T-helper 1 cell treated with Interleukin-12 subunit alpha and Interleukin-12 subunit beta and Interleukin-4 antibody, amounts not matched to agents 30 μg/mL and 1 μg/mL, for 36 hours (primary cell): ENCODE measurements at regions not wholly inside any gene's neighbourhood (a gene's known extent, or its start where the extent isn't known, plus 50 kb on each side); places are given as distances from the start of the nearest gene placed in this dataset.
"Not testable (repeated sequence)": the region's sequence is repeated elsewhere in the genome, so short reads cannot be mapped to it uniquely, and the experiment has no call there.

Experiments
- H3K27ac Mint-ChIP-seq: one replicate; pipeline ENCODE4 v1.8.0; 2021; ENCODE audit warnings: mild to moderate bottlenecking, mixed read lengths
- H3K27me3 Mint-ChIP-seq: one replicate; pipeline ENCODE4 v1.8.0; 2021; ENCODE audit warnings: low read depth, mixed read lengths
- H3K36me3 Mint-ChIP-seq: one replicate; pipeline ENCODE4 v1.8.0; 2021; ENCODE audit warnings: low read depth, mixed read lengths
- H3K4me1 Mint-ChIP-seq: one replicate; pipeline ENCODE4 v1.8.0; 2021; ENCODE audit warnings: low read depth, mixed read lengths
- H3K4me3 Mint-ChIP-seq: one replicate; pipeline ENCODE4 v1.8.0; 2021; ENCODE audit warnings: mild to moderate bottlenecking, moderate library complexity, mixed read lengths
- H3K9me3 Mint-ChIP-seq: one replicate; pipeline ENCODE4 v1.8.0; 2021; ENCODE audit warnings: mixed read lengths

DNA sequence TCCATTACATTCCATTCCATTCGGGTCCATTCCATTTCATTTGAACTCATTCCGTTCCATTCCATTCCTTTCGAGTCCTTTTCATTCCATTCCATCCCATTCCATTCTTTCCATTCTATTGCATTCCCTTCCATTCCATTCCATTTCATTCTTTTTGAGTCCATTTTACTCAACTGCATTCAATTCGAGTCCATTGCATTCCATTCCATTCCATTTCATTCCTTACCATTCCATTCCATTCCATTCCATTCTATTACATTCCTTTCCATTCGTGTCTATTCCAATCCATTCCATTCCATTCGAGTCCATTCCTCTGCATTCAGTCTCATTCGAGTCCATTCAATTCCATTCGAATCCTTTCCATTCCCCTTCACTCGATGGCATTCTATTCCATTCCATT lies 1128.8 kb downstream of the RPIA start:
- no peak overlapping the region for H3K4me3 Mint-ChIP-seq
- H3K27ac Mint-ChIP-seq, result no peak overlapping the region
- no peaks in the 10 kb centered on the region for H3K27me3 Mint-ChIP-seq
- no peaks in the 10 kb centered on the region for H3K9me3 Mint-ChIP-seq
- no peaks in the 10 kb centered on the region for H3K4me1 Mint-ChIP-seq
- peaks cover 33% of the 10 kb centered on the region for H3K36me3 Mint-ChIP-seq

DNA sequence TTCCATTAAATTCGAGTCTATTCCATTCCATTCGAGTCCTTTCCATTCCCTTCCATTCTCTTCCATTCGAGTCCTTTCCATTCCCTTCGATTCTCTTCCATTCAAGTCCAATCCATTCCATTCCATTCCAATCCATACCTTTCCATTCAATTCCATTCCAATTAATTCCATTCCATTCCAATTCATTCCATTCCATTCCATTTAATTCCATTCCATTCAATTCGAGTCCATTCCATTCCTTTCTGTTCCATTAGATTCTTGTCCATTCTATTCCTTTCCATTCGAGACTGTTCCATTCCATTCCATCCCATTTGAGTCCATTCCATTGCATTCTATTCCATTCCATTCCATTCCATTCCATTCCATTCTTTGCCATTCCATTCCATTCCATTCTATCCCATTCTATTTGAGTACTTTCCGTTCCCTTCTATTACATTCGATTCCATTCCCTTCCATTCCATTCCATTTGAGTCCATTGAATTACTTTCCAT lies 1130.0 kb downstream of the RPIA start:
- Mint-ChIP-seq H3K4me3 (no peak overlapping the region), H3K9me3 (no peaks in the 10 kb centered on the region), H3K36me3 (peaks cover 37% of the 10 kb centered on the region), H3K27ac (no peak overlapping the region), H3K4me1 (no peaks in the 10 kb centered on the region), H3K27me3 (no peaks in the 10 kb centered on the region)

DNA sequence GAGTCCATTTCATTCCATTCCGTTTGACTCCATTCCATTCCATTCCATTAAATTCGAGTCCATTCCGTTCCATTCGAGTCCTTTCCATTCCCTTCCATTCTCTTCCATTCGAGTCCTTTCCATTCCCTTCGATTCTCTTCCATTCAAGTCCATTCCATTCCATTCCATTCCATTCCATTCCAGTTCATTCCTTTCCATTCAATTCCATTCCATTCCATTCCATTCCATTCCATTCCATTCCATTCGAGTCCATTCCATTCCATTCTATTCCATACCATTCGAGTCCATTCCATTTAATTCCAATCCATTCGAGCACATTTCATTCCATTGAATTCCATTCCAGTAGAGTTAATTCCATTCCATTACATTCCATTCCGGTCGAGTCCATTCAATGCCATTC lies 1130.9 kb downstream of the RPIA start:
- H3K27me3 Mint-ChIP-seq, H3K4me3 Mint-ChIP-seq, H3K4me1 Mint-ChIP-seq, H3K9me3 Mint-ChIP-seq, H3K27ac Mint-ChIP-seq: not testable (repeated sequence)
- peaks cover 39% of the 10 kb centered on the region for H3K36me3 Mint-ChIP-seq

DNA sequence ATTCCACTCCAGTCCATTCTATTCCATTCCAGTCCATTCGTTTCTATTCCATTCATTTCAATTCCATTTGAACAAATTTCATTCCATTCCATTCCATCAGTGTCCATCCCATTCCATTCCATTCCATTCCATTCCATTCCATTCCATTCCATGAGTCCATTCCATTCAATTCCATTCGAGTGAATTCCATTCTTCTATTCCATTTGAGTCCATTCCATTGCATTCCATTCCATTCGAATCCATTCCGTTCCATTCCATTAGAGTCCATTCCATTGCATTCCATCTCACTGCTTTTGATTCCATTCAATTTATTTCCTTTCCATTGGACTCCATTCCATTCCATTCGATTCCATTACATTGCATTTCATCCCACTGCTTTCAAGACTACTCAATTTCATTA lies 1132.1 kb downstream of the RPIA start:
- no peaks in the 10 kb centered on the region for H3K27me3 Mint-ChIP-seq
- no peaks in the 10 kb centered on the region for H3K9me3 Mint-ChIP-seq
- no peak overlapping the region for H3K27ac Mint-ChIP-seq
- H3K36me3 Mint-ChIP-seq, result peaks cover 38% of the 10 kb centered on the region
- no peaks in the 10 kb centered on the region for H3K4me1 Mint-ChIP-seq
- no peak overlapping the region for H3K4me3 Mint-ChIP-seq

DNA sequence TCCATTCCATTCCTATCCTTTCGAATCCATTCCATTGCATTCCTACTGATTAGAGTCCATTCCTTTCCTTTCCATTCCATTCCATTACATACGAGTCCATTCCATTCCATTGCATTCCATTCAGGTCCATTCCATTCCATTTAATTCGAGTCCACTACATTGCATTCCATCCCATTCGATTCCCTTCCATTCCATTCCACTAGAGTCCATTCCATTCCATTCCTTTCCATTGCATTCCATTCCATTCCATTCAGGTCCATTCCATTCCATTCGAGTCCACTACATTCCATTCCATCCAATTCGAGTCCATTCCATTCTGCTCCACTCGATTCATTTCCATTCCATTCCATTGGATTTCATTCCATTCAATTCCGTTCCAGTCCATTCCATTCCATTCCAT lies 1133.6 kb downstream of the RPIA start:
- H3K4me1 Mint-ChIP-seq, result no peaks in the 10 kb centered on the region

DNA sequence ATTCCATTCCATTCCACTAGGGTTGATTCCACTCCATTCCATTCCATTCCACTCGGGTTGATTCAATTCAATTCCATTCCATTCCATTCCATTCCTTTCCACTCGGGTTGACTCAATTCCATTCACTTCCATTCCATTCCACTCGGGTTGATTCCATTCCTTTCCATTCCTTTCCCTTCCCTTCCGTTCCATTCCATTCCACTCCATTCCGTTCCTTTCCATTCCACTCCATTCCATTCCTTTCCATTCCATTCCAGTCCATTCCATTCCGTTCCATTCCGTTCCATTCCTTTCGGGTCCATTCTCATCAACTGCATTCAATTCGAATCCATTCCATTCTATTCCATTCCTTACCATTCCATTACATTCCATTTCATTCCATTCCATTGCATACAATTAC lies 1135.3 kb downstream of the RPIA start:
- not testable (repeated sequence) for H3K4me1 Mint-ChIP-seq, H3K27ac Mint-ChIP-seq, H3K9me3 Mint-ChIP-seq, H3K4me3 Mint-ChIP-seq, H3K27me3 Mint-ChIP-seq
- H3K36me3 Mint-ChIP-seq, result peaks cover 30% of the 10 kb centered on the region

More for the DNA sequence above, 1133.6 kb downstream of the RPIA start:
- H3K36me3 Mint-ChIP-seq, result peaks cover 30% of the 10 kb centered on the region
- no peak overlapping the region for H3K27ac Mint-ChIP-seq
- H3K27me3 Mint-ChIP-seq, result no peaks in the 10 kb centered on the region
- H3K4me3 Mint-ChIP-seq, result no peak overlapping the region
- H3K9me3 Mint-ChIP-seq, result no peaks in the 10 kb centered on the region

DNA sequence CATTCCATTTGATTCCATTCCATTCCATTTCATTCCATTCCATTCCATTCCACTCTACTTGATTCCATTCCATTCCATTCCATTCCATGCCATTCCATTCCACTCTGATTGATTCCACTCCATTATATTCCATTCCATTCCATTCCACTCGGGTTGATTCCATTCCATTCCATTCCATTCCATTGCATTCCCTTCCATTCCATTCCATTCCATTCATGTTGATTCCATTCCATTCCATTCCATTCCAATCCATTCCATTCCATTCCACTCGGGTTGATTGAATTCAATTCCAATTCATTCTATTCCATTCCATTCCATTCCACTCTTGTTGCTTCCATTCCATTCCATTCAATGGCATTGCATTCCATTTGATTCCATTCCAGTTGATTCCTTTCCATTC lies 1136.4 kb downstream of the RPIA start:
- not testable (repeated sequence) for H3K27me3 Mint-ChIP-seq, H3K27ac Mint-ChIP-seq, H3K4me1 Mint-ChIP-seq, H3K4me3 Mint-ChIP-seq, H3K9me3 Mint-ChIP-seq
- H3K36me3 Mint-ChIP-seq, result peaks cover 31% of the 10 kb centered on the region

DNA sequence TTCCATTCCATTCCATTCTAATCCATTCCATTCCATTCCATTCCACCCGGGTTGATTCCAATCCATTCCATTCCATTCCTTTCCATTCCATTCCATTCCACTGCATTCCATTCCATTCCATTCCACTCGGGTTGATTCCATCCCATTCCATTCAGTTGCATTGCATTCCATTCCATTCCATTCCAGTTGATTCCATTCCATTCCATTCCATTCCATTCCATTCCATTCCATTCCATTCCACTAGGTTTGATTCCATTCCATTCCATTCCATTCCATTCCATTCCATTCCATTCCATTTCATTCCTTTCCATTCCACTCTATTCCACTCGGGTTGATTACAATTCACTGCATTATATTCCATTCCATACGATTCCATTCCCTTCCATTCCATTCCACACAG lies 1136.9 kb downstream of the RPIA start:
- H3K9me3 Mint-ChIP-seq, H3K4me1 Mint-ChIP-seq: not testable (repeated sequence)

DNA sequence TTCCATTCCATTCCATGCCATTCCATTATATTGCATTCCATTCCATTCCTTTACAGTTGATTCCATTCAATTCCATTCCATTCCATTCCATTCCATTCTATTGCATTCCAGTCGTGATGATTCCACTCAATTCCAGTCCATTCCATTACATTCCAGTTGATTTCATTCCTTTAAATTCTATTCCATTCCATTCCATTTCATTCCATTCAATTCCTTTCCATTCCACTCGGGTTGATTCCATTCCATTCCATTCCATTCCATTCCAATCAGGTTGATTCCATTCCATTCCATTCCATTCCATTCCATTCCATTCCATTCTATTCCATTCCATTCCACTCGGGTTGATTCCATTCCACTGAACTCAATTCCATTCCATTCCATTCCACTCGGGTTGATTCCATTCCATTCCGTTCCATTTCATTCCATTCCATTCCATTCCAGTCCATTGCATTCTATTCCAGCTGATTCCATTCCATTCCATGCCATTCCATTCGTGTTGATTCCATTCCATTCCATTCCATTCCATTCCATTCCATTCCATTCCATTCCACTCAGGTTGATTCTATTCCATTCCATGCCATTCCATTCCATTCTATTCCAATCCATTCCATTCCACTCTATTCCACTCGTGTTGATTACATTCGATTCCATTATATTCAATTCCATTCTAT lies 1137.6 kb downstream of the RPIA start:
- not testable (repeated sequence) for H3K9me3 Mint-ChIP-seq, H3K27ac Mint-ChIP-seq, H3K27me3 Mint-ChIP-seq, H3K4me3 Mint-ChIP-seq, H3K4me1 Mint-ChIP-seq
- peaks cover 33% of the 10 kb centered on the region for H3K36me3 Mint-ChIP-seq

More for the DNA sequence above, 1136.9 kb downstream of the RPIA start:
- H3K36me3 Mint-ChIP-seq, result peaks cover 33% of the 10 kb centered on the region
- not testable (repeated sequence) for H3K27ac Mint-ChIP-seq, H3K27me3 Mint-ChIP-seq, H3K4me3 Mint-ChIP-seq

DNA sequence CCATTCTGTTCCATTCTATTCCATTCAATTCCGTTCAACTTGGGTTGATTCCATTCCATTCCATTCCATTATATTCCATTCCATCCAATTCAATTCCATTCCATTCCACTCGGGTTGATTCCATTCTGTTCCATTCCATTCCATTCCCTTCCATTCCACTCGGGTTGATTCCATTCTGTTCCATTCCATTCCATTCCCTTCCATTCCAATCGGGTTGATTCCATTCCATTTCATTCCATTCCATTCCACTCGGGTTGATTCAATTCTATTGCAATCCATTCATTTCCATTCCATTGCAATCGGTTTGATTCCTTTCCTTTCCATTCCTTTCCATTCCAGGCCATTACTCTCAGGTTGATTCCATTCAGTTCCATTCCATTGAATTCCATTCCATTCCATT lies 1138.4 kb downstream of the RPIA start:
- H3K27me3 Mint-ChIP-seq, result no peaks in the 10 kb centered on the region
- no peak overlapping the region for H3K4me3 Mint-ChIP-seq
- H3K36me3 Mint-ChIP-seq, result peaks cover 35% of the 10 kb centered on the region
- H3K4me1 Mint-ChIP-seq, result no peaks in the 10 kb centered on the region
- no peaks in the 10 kb centered on the region for H3K9me3 Mint-ChIP-seq
- H3K27ac Mint-ChIP-seq, result no peak overlapping the region

DNA sequence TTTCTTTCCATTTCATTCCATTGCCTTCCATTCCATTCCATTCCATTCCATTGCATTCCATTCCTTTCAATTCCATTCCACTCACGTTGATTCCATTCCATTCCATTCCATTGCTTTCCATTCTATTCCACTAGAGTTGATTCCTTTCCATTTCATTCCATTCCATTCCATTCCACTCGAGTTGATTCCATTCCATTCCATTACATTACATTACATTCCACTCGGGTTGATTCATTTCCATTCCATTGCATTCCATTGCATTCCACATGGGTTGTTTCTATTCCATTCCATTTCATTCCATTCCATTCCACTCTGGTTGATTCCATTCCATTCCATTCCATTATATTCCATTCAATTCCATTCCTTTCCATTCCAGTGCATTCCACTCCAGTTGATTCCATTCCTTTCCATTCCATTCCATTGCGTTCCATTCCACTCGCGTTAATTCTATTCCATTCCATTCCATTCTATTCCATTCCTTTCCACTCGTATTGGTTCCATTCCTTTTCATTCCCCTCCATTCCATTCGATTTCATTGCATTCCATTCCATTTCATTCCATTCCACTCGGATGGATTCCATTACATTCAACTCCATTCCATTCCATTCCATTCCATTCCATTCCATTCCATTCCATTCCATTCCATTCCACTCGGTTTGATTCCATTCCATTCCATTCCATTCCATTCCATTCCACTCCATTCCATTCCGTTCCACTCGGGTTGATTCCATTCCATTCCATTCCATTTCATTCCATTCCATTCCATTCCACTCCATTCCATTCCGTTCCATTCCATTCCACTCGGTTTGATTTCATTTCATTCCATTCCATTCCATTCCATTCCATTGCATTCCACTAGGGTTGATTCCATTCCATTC lies 1139.1 kb downstream of the RPIA start:
- H3K4me1 Mint-ChIP-seq, H3K4me3 Mint-ChIP-seq, H3K27me3 Mint-ChIP-seq, H3K27ac Mint-ChIP-seq, H3K9me3 Mint-ChIP-seq: not testable (repeated sequence)
- H3K36me3 Mint-ChIP-seq, result peaks cover 31% of the 10 kb centered on the region

DNA sequence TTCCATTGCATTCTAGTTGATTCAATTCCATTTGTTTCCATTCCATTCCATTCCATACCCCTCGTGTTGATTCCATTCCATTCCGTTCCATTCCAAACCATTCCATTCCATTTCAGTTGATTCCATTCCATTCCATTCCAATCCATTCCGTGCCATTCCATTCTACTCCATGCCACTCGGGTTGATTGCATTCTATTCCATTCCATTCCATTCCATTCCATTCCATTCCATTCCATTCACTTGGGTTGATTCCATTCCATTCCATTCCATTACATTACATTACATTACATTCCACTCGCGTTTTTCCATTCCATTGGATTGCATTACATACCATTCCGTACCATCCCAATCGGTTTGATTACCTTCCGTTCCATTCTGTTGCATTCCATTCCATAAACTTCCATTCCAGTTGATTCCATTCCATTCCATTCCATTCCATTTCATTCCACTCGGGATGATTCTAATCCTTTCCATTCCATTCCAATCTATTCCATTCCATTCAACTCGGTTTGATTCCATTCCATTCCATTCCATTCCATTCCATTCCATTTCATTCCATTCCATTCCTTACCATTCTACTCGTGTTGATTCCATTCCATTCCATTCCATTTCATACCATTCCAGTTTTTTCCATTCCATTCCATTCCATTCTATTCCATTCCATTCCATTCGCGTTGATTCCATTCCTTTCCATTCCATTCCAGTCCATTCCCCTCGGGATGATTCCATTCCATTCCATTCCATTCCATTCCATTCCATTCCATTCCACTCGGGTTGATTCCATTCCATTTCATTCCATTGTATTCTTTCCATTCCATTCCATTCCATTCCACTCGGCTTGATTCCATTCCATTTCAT lies 1140.4 kb downstream of the RPIA start:
- Mint-ChIP-seq H3K27ac (no peak overlapping the region), H3K4me3 (no peak overlapping the region), H3K27me3 (no peaks in the 10 kb centered on the region), H3K9me3 (peaks cover 15% of the 10 kb centered on the region), H3K4me1 (no peaks in the 10 kb centered on the region), H3K36me3 (peaks cover 33% of the 10 kb centered on the region)

DNA sequence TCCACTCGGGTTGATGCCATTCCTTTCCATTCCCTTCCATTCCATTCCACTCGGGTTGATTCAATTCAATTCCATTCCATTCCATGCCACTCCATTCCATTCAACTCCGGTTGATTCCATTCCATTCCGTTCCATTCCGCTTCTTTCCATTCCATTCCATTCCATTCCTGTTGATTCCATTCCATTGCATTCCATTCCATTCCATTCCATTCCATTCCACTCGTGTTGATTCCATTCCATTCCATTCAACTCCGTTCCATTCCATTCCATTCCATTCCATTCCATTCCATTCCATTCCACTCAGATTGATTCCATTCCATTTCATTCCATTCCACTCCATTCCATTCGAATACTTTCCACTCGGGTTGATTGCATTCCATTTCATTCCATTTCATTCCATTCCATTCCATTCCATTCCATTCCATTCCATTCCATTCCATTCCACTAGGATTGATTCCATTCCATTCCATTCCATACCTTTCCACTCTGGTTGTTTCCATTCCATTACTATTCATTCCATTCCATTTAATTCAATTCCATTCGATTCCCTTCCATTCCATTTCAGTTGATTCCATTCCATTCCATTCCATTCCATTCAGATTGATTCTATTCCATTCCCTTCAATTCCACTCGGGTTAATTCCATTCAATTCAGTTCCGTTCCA lies 1141.8 kb downstream of the RPIA start:
- Mint-ChIP-seq H3K4me3 (no peak overlapping the region), H3K9me3 (peaks cover 17% of the 10 kb centered on the region), H3K27ac (no peak overlapping the region), H3K27me3 (no peaks in the 10 kb centered on the region), H3K36me3 (peaks cover 31% of the 10 kb centered on the region), H3K4me1 (no peaks in the 10 kb centered on the region)

DNA sequence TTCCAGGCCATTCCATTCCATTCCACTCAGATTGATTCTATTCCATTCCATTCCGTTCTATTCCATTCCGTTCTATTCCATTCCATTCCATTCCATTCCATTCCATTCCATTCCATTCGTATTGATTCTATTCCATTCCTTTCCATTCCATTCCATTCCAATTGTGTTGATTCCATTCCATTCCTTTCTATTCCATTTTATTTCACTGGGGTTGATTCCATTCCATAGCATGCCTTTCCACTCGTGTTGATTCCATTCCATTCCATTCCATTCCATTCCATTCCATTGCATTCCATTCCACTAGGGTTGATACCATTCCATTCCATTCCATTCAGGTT lies 1142.3 kb downstream of the RPIA start:
- H3K4me1 Mint-ChIP-seq, result no peaks in the 10 kb centered on the region
- no peaks in the 10 kb centered on the region for H3K27me3 Mint-ChIP-seq
- H3K27ac Mint-ChIP-seq, result no peak overlapping the region
- H3K36me3 Mint-ChIP-seq, result peaks cover 35% of the 10 kb centered on the region
- H3K4me3 Mint-ChIP-seq, result no peak overlapping the region
- peaks cover 17% of the 10 kb centered on the region for H3K9me3 Mint-ChIP-seq
